GM12872 (cell line): ENCODE measurements at regions not wholly inside any gene's neighbourhood (a gene's known extent, or its start where the extent isn't known, plus 50 kb on each side); places are given as distances from the start of the nearest gene placed in this dataset.

ENCODE experiments used
- CTCF ChIP-seq: IDR thresholded peaks from 3 replicates; pipeline ENCODE4 v1.5.1; 2011; ENCODE audit warnings: low read depth, mild to moderate bottlenecking, low read length, moderate library complexity; ENCODE audit not compliant: insufficient read depth

- no peak for TF ChIP-seq CTCF
Observed at GRCh38 chr5:8953016-8953415, 592.9 kb downstream of the SEMA5A start.

- TF ChIP-seq CTCF, result no peak
Observed at GRCh38 chr5:8953911-8954438, 591.9 kb downstream of the SEMA5A start.

GRCh38 chr5:8954801-8955200 is 591.1 kb downstream of the SEMA5A start:
- no peak for TF ChIP-seq CTCF

DNA sequence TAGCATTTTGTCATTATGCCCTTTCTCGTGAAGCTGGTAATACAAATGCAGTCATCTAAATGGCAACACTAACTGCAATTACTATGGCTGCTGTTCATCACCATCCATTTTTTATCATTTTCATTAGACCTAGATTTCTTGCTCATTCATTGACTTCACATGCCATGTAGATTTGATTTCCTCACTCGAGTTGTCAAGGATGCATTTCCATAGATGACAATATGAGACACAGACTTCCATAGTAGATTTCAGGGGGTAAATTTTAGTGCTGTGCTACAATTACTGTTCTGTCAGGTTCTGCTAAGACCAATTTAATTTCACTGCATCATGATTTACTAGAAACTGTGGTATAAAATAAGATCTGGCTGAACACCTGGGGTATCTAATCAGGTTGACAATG is 589.2 kb downstream of the SEMA5A start:
- TF ChIP-seq CTCF, result no peak

DNA sequence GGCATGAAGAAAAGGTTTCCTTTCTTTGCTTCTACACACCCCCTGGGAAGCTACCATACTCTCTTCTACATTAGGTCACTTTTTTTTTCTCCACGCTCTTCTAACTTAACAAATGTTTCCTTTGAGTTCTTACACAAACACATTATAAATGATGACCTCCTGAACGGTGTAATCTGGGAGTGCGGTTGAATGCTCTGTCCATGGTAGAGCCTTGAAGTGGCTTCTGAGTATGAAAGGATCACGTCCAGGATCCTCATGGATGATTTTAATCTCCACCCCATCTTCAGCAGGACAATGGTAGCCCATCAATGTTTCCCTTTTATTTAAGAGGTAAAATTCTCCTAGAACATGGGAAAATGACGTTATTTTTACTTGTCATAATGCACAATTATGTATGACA is 587.3 kb downstream of the SEMA5A start:
- TF ChIP-seq CTCF, result no peak

- no peak for TF ChIP-seq CTCF
Observed at GRCh38 chr5:8961219-8961618, 584.7 kb downstream of the SEMA5A start.

GRCh38 chr5:8961956-8962355 is 583.9 kb downstream of the SEMA5A start:
- no peak for TF ChIP-seq CTCF

DNA sequence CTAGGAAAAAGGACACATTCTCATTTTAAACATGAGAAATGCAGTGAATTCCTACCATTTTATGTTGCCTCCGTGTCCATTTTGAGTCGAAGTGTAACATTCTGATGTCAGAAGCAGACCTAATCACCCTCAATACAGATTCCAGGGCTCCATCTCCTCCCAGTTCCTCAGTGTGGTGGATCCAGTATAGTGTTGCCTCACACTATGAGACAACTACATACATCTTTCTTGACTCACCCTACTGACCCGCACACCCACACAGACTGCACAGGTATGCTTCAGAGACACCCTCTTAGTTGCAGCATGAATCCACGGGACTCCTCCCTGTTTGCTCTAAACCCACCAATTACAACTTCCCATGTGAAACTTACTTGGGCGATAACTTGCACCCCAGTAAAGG is 564.9 kb downstream of the SEMA5A start:
- TF ChIP-seq CTCF, result no peak
